Adrenal gland (tissue), 9 donors: ENCODE measurements at regions not wholly inside any gene's neighbourhood (a gene's known extent, or its start where the extent isn't known, plus 50 kb on each side); places are given as distances from the start of the nearest gene placed in this dataset.

Experiments
- DNase-seq, 7 donors: peaks; one replicate each; pipeline ENCODE4 v3.0.0-alpha.2; 2019 to 2020
- H3K27ac ChIP-seq, 5 donors: fragments of 200-600 bp; sonication (generic) in 4 of 5; 1 replicate in 3 of 5; 2 replicates in 2 of 5; pipeline versions ENCODE4 v1.5.1 to v1.8.0; 2016 to 2020; ENCODE audit warnings: mild to moderate bottlenecking in 1 of 5
- H3K27me3 ChIP-seq: fragments of 200-600 bp; 2 replicates; pipeline ENCODE4 v1.8.0; 2021
- H3K36me3 ChIP-seq, 2 donors: fragments of 200-600 bp; replicated peaks in 1 of 2; 1 replicate in 1 of 2; 2 replicates in 1 of 2; pipeline versions ENCODE4 v1.5.1 to v1.8.0; 2018 to 2022
- H3K4me1 ChIP-seq, 2 donors: fragments of 200-600 bp; replicated peaks in 1 of 2; 1 replicate in 1 of 2; 2 replicates in 1 of 2; pipeline versions ENCODE4 v1.5.1 to v1.8.0; 2018 to 2021
- H3K4me3 ChIP-seq, 4 donors: fragments of 200-600 bp; sonication (generic) in 3 of 4; one replicate each; pipeline ENCODE4 v1.5.1; 2016 to 2018
- H3K9me3 ChIP-seq, 3 donors: fragments of 200-600 bp; sonication (generic) in 1 of 3; replicated peaks in 1 of 3; 1 replicate in 2 of 3; 2 replicates in 1 of 3; pipeline versions ENCODE4 v1.5.1 to v1.8.0; 2016 to 2021
- CTCF ChIP-seq, 6 experiments: fragments of 450-650 bp in 4 of 6; fragments of 200-600 bp in 2 of 6; sonication (generic) in 1 of 6; IDR thresholded peaks; 1 replicate in 5 of 6; 2 replicates in 1 of 6; pipeline versions ENCODE4 v1.5.1 to v1.8.0; 2016 to 2021; ENCODE audit warnings: antibody characterized with exemption in 6 of 6, mild to moderate bottlenecking in 2 of 6, moderate library complexity in 1 of 6
- POLR2A ChIP-seq, 2 donors: fragments of 450-650 bp; IDR thresholded peaks; one replicate each; pipeline ENCODE4 v1.6.1; 2017; ENCODE audit warnings: antibody characterized with exemption in 2 of 2, mild to moderate bottlenecking in 2 of 2, moderate library complexity in 1 of 2
- WGBS, 4 donors: extraction: QIAGEN DNeasy Blood & Tissue Kit in 2 of 4; methylation state at CpG; one replicate each; pipeline versions ENCODE4 v1.1.5 to v1.1.7; 2013 to 2017; 5-methylcytosine and 5-hydroxymethylcytosine counted together
- intact Hi-C, 2 donors: fragments of 100-400 bp; cut with DNase I; formaldehyde crosslinking; loops; one replicate each; pipeline versions ENCODE4 v1.14.1 to v1.15.0; 2022 to 2023
- donor health status: healthy with polysubstance abuse.
- donor health status: Bipolar disorder and iron deficiency.
- donor health status: DM: yes; HTN: yes; CAD: no.
- donor health status: DM: no; HTN: no; CAD: no.
- donor health status: DM: no; HTN: no; CAD: no.

GRCh38 chr13:95361686-95362085 is 60.4 kb upstream of the ABCC4 start:
- no peak overlapping the region for H3K4me3 ChIP-seq
- intact Hi-C loops = no loop called here
- DNase-seq = no peak
- TF ChIP-seq POLR2A (IDR thresholded peaks at IDR 0.05) (no peak), CTCF (IDR thresholded peaks at IDR 0.05) (no peak)
- H3K4me1 ChIP-seq = no peaks in the 10 kb centered on the region
- WGBS, 4 donors = 56 to 65% (median 61%) methylated on average over 3 of the region's 3 CpGs
- H3K9me3 ChIP-seq = no peaks in the 10 kb centered on the region
- no peaks in the 10 kb centered on the region for H3K27me3 ChIP-seq
- H3K27ac ChIP-seq = no peak overlapping the region
- no peaks in the 10 kb centered on the region for H3K36me3 ChIP-seq

GRCh38 chr13:95362666-95363065 is 61.4 kb upstream of the ABCC4 start:
- Histone ChIP-seq H3K9me3 (no peaks in the 10 kb centered on the region), H3K4me1 (no peaks in the 10 kb centered on the region), H3K27me3 (no peaks in the 10 kb centered on the region), H3K36me3 (no peaks in the 10 kb centered on the region), H3K27ac (no peak overlapping the region), H3K4me3 (no peak overlapping the region)
- TF ChIP-seq CTCF (IDR thresholded peaks at IDR 0.05) (no peak), POLR2A (IDR thresholded peaks at IDR 0.05) (no peak)
- no peak for DNase-seq
- intact Hi-C loops = no loop called here
- 69 to 91% (median 77%) methylated on average over 5 of the region's 5 CpGs for WGBS, 4 donors

- intact Hi-C loops = no loop called here
- no peak for TF ChIP-seq CTCF (IDR thresholded peaks at IDR 0.05)
- TF ChIP-seq POLR2A (IDR thresholded peaks at IDR 0.05) = no peak
- no peak for DNase-seq
- H3K4me3 ChIP-seq = no peak overlapping the region
- H3K27ac ChIP-seq = no peak overlapping the region
- H3K4me1 ChIP-seq = no peaks in the 10 kb centered on the region
- WGBS, 4 donors = 35 to 44% (median 41%) methylated on average over 6 of the region's 6 CpGs
- no peaks in the 10 kb centered on the region for H3K9me3 ChIP-seq
- H3K27me3 ChIP-seq = no peaks in the 10 kb centered on the region
- H3K36me3 ChIP-seq = no peaks in the 10 kb centered on the region
These were observed 66.1 kb upstream of the ABCC4 start for GRCh38 chr13:95367309-95367843.

- H3K4me3 ChIP-seq = no peak overlapping the region
- H3K27ac ChIP-seq = no peak overlapping the region
- no peak for TF ChIP-seq POLR2A (IDR thresholded peaks at IDR 0.05)
- no peak for TF ChIP-seq CTCF (IDR thresholded peaks at IDR 0.05)
- H3K27me3 ChIP-seq = no peaks in the 10 kb centered on the region
- WGBS, 4 donors = 79 to 85% (median 82%) methylated on average over 4 of the region's 4 CpGs
- intact Hi-C loops = no loop called here
- no peaks in the 10 kb centered on the region for H3K9me3 ChIP-seq
- H3K4me1 ChIP-seq = no peaks in the 10 kb centered on the region
- H3K36me3 ChIP-seq = no peaks in the 10 kb centered on the region
- no peak for DNase-seq
These were observed 67.7 kb upstream of the ABCC4 start for GRCh38 chr13:95368998-95369397.
